PC-3 (cell line): ENCODE measurements at regions not wholly inside any gene's neighbourhood (a gene's known extent, or its start where the extent isn't known, plus 50 kb on each side); places are given as distances from the start of the nearest gene placed in this dataset.

Experiments
- ATAC-seq: fragments of 200-7000 bp; cut with Tn5 transposase; 2 replicates; pipeline ENCODE4 v1.9.1; 2020; ENCODE audit warnings: mild to moderate bottlenecking, moderate library complexity
- BruUV-seq: library from RNA; stranded (reverse); fragments of 400-500 nt; replicated peaks from 2 replicates; lab custom pipeline; 2021; lab: Mats Ljungman, UMichigan
- CTCF ChIA-PET: fragments of 300-600 bp; sonication (Branson Sonifier 250); formaldehyde crosslinking; loops from one replicate; lab custom pipeline; 2022; ENCODE audit warnings: antibody characterized with exemption; lab: Charles Lee
- POLR2A ChIA-PET: fragments of 300-600 bp; sonication (Branson Sonifier 250); formaldehyde crosslinking; loops from one replicate; lab custom pipeline; 2022; ENCODE audit warnings: antibody characterized with exemption; ENCODE audit not compliant: unreplicated experiment; lab: Charles Lee
- DNase-seq: peaks from one replicate; pipeline ENCODE4 v3.0.0-alpha.2; 2015
- H2AFZ ChIP-seq: fragments of 300-600 bp; sonication (generic); 2 replicates; pipeline ENCODE4 v1.6.0; 2016; ENCODE audit warnings: antibody characterized with exemption, low read length
- H3F3A ChIP-seq: fragments of 300-600 bp; sonication (generic); one replicate; pipeline ENCODE4 v1.6.0; 2017; ENCODE audit warnings: antibody characterized with exemption, low read length, control low read depth, mild to moderate bottlenecking; ENCODE audit not compliant: unreplicated experiment
- H3K27ac ChIP-seq: fragments of 300-600 bp; sonication (generic); 2 replicates; pipeline ENCODE4 v1.5.1; 2016; ENCODE audit warnings: mild to moderate bottlenecking, low read length
- H3K27me3 ChIP-seq: fragments of 300-600 bp; sonication (generic); 2 replicates; pipeline ENCODE4 v1.6.1; 2016; ENCODE audit warnings: low read length, mixed read lengths
- H3K36me3 ChIP-seq: fragments of 300-600 bp; sonication (generic); 2 replicates; pipeline ENCODE4 v1.6.1; 2016; ENCODE audit warnings: low read depth, mixed run types, low read length, mixed read lengths
- H3K4me1 ChIP-seq: fragments of 300-600 bp; sonication (generic); 2 replicates; pipeline ENCODE4 v1.5.1; 2016; ENCODE audit warnings: low read length; ENCODE audit not compliant: insufficient read depth
- H3K4me2 ChIP-seq: fragments of 300-600 bp; sonication (generic); 2 replicates; pipeline ENCODE4 v1.6.0; 2016; ENCODE audit warnings: low read length
- H3K4me3 ChIP-seq: fragments of 300-600 bp; sonication (generic); 2 replicates; pipeline ENCODE4 v1.5.1; 2016; ENCODE audit warnings: mild to moderate bottlenecking, low read length, mixed read lengths
- H3K79me2 ChIP-seq: fragments of 300-600 bp; sonication (generic); 2 replicates; pipeline ENCODE4 v1.6.1; 2017; ENCODE audit warnings: low read length, mixed read lengths
- H3K9ac ChIP-seq: fragments of 300-600 bp; sonication (generic); 2 replicates; pipeline ENCODE4 v1.6.0; 2016; ENCODE audit warnings: mild to moderate bottlenecking, low read length
- H3K9me2 ChIP-seq: fragments of 300-600 bp; sonication (generic); replicated peaks from 2 replicates; pipeline ENCODE4 v1.6.1; 2016; ENCODE audit warnings: mixed run types, low read length, mixed read lengths
- H3K9me3 ChIP-seq: fragments of 300-600 bp; sonication (generic); 2 replicates; pipeline ENCODE4 v1.6.1; 2016; ENCODE audit warnings: low read length, mixed read lengths
- H4K20me1 ChIP-seq: fragments of 300-600 bp; sonication (generic); 2 replicates; pipeline ENCODE4 v1.6.1; 2016; ENCODE audit warnings: low read length, mixed read lengths
- EZH2 ChIP-seq: fragments of 300-600 bp; sonication (generic); IDR thresholded peaks from one replicate; pipeline ENCODE4 v1.6.1; 2017; ENCODE audit warnings: antibody characterized with exemption, mild to moderate bottlenecking, low read length; ENCODE audit not compliant: unreplicated experiment
- EZH2phosphoT487 ChIP-seq: fragments of 300-600 bp; sonication (generic); IDR thresholded peaks from 2 replicates; pipeline ENCODE4 v1.6.1; 2018; ENCODE audit warnings: mild to moderate bottlenecking, antibody characterized with exemption, low read length, borderline replicate concordance
- intact Hi-C: fragments of 100-400 bp; cut with micrococcal nuclease; formaldehyde crosslinking; loops from 2 replicates; pipeline ENCODE4 v1.9.0; 2023
- TF ChIP-seq, protein P1 (sequence below): fragments of 300-600 bp; sonication (generic); conservative IDR thresholded peaks from 2 replicates; pipeline ENCODE4 v1.5.1; 2017; ENCODE audit warnings: antibody characterized with exemption, low read depth, mild to moderate bottlenecking, low read length

DNA sequence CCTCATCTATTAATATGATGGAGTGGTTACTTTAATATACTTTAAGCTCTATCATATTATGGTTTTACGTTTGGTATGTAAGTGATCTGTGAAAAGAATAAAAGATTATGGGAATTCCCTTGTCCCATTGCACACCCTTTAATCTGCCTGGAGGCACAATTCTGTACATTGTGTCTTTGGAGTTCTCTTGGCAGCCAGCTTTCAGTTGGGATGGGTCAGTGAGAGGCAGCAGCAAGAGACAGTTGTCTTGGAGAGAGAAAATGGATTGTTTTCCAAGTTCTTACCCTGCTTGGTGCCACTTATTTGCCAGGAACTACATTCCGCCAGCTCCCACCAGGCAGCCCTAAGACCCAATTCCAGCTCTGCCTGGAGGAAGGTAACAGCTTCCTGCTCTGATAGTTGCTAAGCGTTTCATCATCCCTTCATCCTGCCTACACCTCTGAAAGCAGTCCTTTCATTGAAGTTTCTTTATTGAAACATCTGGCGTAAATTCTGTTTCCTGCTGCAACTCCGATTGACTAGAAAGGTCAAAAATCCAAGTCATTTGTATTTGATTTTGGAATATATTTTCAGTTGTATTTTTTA is 365.2 kb downstream of the AKAIN1 start:
- Histone ChIP-seq H3F3A (no peaks in the 10 kb centered on the region), H3K4me1 (no peaks in the 10 kb centered on the region), H3K4me2 (no peak overlapping the region), H3K4me3 (no peak overlapping the region), H3K36me3 (no peaks in the 10 kb centered on the region), H3K27ac (no peak overlapping the region), H3K9ac (no peak overlapping the region), H3K9me2 (no peaks in the 10 kb centered on the region), H3K79me2 (no peaks in the 10 kb centered on the region), H3K9me3 (peaks cover 17% of the 10 kb centered on the region; the same call in 1 of the 2 replicates), H3K27me3 (no peaks in the 10 kb centered on the region), H4K20me1 (no peaks in the 10 kb centered on the region), H2AFZ (no peak overlapping the region)
- no TSS peak for BruUV-seq
- intact Hi-C loops = no loop called here
- TF ChIP-seq EZH2 (no peak), EZH2phosphoT487 (no peak)
- TF ChIP-seq, protein P1, sequence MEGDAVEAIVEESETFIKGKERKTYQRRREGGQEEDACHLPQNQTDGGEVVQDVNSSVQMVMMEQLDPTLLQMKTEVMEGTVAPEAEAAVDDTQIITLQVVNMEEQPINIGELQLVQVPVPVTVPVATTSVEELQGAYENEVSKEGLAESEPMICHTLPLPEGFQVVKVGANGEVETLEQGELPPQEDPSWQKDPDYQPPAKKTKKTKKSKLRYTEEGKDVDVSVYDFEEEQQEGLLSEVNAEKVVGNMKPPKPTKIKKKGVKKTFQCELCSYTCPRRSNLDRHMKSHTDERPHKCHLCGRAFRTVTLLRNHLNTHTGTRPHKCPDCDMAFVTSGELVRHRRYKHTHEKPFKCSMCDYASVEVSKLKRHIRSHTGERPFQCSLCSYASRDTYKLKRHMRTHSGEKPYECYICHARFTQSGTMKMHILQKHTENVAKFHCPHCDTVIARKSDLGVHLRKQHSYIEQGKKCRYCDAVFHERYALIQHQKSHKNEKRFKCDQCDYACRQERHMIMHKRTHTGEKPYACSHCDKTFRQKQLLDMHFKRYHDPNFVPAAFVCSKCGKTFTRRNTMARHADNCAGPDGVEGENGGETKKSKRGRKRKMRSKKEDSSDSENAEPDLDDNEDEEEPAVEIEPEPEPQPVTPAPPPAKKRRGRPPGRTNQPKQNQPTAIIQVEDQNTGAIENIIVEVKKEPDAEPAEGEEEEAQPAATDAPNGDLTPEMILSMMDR = no peak
- ChIA-PET POLR2A (no interaction called here), CTCF (no interaction called here)
- ATAC-seq (no peak), DNase-seq (no peak)

DNA sequence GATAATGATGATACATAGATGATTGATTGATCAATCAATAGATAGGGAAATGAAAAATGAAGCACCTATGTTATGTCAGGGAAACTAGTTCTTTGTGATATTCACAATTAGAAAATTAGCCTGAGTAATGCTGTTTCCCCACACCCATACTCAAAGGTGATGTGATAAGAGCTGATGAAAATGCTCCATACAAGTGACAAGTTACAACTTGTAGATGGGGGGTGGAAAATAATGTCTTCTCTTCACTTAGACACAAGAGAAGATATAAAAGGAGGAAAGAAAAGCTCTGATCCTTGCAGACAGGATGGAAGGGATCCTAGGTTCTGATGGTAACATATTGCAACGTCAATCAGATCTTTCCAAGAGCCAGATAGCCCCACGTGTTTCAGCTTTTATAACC is 365.9 kb downstream of the AKAIN1 start:
- Histone ChIP-seq H2AFZ (no peak overlapping the region), H3K9ac (no peak overlapping the region), H3K4me1 (no peaks in the 10 kb centered on the region), H4K20me1 (no peaks in the 10 kb centered on the region), H3K79me2 (no peaks in the 10 kb centered on the region), H3K9me3 (peaks cover 17% of the 10 kb centered on the region; the same call in 1 of the 2 replicates), H3F3A (no peaks in the 10 kb centered on the region), H3K4me2 (no peak overlapping the region), H3K9me2 (no peaks in the 10 kb centered on the region), H3K27me3 (no peaks in the 10 kb centered on the region), H3K27ac (no peak overlapping the region), H3K36me3 (no peaks in the 10 kb centered on the region), H3K4me3 (no peak overlapping the region)
- no peak for DNase-seq
- intact Hi-C loops = no loop called here
- ChIA-PET POLR2A (no interaction called here), CTCF (no interaction called here)
- TF ChIP-seq EZH2phosphoT487 (no peak), EZH2 (no peak)
- TF ChIP-seq, protein P1 = no peak
- BruUV-seq = no TSS peak
- ATAC-seq = no peak

DNA sequence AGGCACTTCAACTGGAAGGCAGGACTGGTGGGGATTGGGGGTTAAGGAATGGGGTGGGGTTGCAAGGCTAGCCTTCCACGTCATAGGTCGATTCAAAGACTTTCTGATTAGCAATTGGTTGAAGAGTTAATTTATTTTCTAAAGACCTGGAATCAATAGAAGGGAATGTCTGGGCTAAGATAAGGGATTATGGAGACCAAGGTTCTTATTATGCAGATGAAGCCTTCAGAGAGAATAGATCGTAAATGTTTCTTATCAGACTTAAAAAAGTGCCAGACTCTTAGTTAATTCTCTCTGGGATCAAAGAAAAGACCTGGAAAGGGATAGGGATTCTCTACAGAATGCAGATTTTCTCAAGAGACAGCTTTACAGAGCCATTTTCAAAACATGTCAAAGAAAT is 368.0 kb upstream of the DLGAP1 start:
- no TSS peak for BruUV-seq
- Histone ChIP-seq H4K20me1 (no peaks in the 10 kb centered on the region), H2AFZ (no peak overlapping the region), H3K9me2 (no peaks in the 10 kb centered on the region), H3K9ac (no peak overlapping the region), H3K9me3 (peaks cover 13% of the 10 kb centered on the region; the same call in 1 of the 2 replicates), H3K4me2 (no peak overlapping the region), H3K36me3 (no peaks in the 10 kb centered on the region), H3K27me3 (no peaks in the 10 kb centered on the region), H3K27ac (no peak overlapping the region), H3K79me2 (no peaks in the 10 kb centered on the region), H3K4me3 (no peak overlapping the region), H3K4me1 (no peaks in the 10 kb centered on the region), H3F3A (no peaks in the 10 kb centered on the region)
- ATAC-seq (no peak), DNase-seq (no peak)
- TF ChIP-seq EZH2phosphoT487 = no peak
- TF ChIP-seq EZH2 = no peak
- ChIA-PET CTCF (no interaction called here), POLR2A (interaction anchor here (0.6 kb wide), 1 partner anchor 32 kb away, joined by 6 read pairs; no protein-coding TSS in a partner anchor)
- intact Hi-C loops = no loop called here
